ENCODE measurements at regions not wholly inside any gene's neighbourhood (a gene's known extent, or its start where the extent isn't known, plus 50 kb on each side); places are given as distances from the start of the nearest gene placed in this dataset.

GRCh38 chr22:22776121-22776520 lies 111.5 kb upstream of the IGLL5 start:
- no peak for TF ChIP-seq EP300 (IDR thresholded peaks at IDR 0.05)
- TF ChIP-seq, protein P1, sequence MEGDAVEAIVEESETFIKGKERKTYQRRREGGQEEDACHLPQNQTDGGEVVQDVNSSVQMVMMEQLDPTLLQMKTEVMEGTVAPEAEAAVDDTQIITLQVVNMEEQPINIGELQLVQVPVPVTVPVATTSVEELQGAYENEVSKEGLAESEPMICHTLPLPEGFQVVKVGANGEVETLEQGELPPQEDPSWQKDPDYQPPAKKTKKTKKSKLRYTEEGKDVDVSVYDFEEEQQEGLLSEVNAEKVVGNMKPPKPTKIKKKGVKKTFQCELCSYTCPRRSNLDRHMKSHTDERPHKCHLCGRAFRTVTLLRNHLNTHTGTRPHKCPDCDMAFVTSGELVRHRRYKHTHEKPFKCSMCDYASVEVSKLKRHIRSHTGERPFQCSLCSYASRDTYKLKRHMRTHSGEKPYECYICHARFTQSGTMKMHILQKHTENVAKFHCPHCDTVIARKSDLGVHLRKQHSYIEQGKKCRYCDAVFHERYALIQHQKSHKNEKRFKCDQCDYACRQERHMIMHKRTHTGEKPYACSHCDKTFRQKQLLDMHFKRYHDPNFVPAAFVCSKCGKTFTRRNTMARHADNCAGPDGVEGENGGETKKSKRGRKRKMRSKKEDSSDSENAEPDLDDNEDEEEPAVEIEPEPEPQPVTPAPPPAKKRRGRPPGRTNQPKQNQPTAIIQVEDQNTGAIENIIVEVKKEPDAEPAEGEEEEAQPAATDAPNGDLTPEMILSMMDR (IDR thresholded peaks at IDR 0.05) = no peak

All from sigmoid colon (tissue), 4 donors.